H9 (cell line): ENCODE measurements at regions not wholly inside any gene's neighbourhood (a gene's known extent, or its start where the extent isn't known, plus 50 kb on each side); places are given as distances from the start of the nearest gene placed in this dataset.

Experiments
- DNase-seq: peaks from one replicate; pipeline ENCODE4 v3.0.0-alpha.2; 2017
- H2AFZ ChIP-seq: one replicate; pipeline ENCODE4 v1.6.1; 2013; ENCODE audit warnings: mild to moderate bottlenecking, low read length, control low read depth, moderate library complexity
- H2AK5ac ChIP-seq: 2 replicates; pipeline ENCODE4 v1.6.1; 2013; ENCODE audit warnings: low read length, control low read depth, mixed read lengths; ENCODE audit not compliant: insufficient read length
- H2BK120ac ChIP-seq: one replicate; pipeline ENCODE4 v1.6.1; 2013; ENCODE audit warnings: low read depth, mild to moderate bottlenecking, low read length, control low read depth, inconsistent platforms; ENCODE audit not compliant: poor library complexity, severe bottlenecking
- H2BK12ac ChIP-seq: 2 replicates; pipeline ENCODE4 v1.6.1; 2013; ENCODE audit warnings: low read length, control low read depth, mixed read lengths, low read depth; ENCODE audit not compliant: insufficient read length
- H2BK15ac ChIP-seq: 2 replicates; pipeline ENCODE4 v1.6.1; 2013; ENCODE audit warnings: low read depth, low read length, control low read depth
- H2BK20ac ChIP-seq: one replicate; pipeline ENCODE4 v1.6.1; 2013; ENCODE audit warnings: low read depth, mild to moderate bottlenecking, low read length, control low read depth, inconsistent platforms; ENCODE audit not compliant: poor library complexity, severe bottlenecking
- H2BK5ac ChIP-seq: 2 replicates; pipeline ENCODE4 v1.6.1; 2013; ENCODE audit warnings: low read length, control low read depth, mixed read lengths; ENCODE audit not compliant: insufficient read length
- H3K14ac ChIP-seq: 2 replicates; pipeline ENCODE4 v1.6.1; 2013; ENCODE audit warnings: low read length, control low read depth; ENCODE audit not compliant: insufficient read depth
- H3K18ac ChIP-seq: 2 replicates; pipeline ENCODE4 v1.6.1; 2013; ENCODE audit warnings: low read depth, mild to moderate bottlenecking, mixed read lengths, low read length, control low read depth; ENCODE audit not compliant: insufficient read length
- H3K23ac ChIP-seq: 2 replicates; pipeline ENCODE4 v1.6.1; 2013; ENCODE audit warnings: low read length, control low read depth, mixed read lengths, low read depth; ENCODE audit not compliant: insufficient read length
- H3K23me2 ChIP-seq: 2 replicates; pipeline ENCODE4 v1.6.1; 2013; ENCODE audit warnings: low read depth, mild to moderate bottlenecking, mixed read lengths, low read length, control low read depth; ENCODE audit not compliant: insufficient read length, poor library complexity, severe bottlenecking
- H3K27ac ChIP-seq: 2 replicates; pipeline ENCODE4 v1.5.1; 2013; ENCODE audit warnings: low read length, control low read depth, mixed read lengths, low read depth; ENCODE audit not compliant: insufficient read length
- H3K27me3 ChIP-seq: 2 replicates; pipeline ENCODE4 v1.6.1; 2013; ENCODE audit warnings: low read length, control low read depth, inconsistent platforms; ENCODE audit not compliant: insufficient read depth
- H3K4ac ChIP-seq: 2 replicates; pipeline ENCODE4 v1.6.1; 2013; ENCODE audit warnings: low read depth, mild to moderate bottlenecking, control low read depth, inconsistent platforms, low read length, moderate library complexity
- H3K4me1 ChIP-seq: 2 replicates; pipeline ENCODE4 v1.6.1; 2013; ENCODE audit warnings: low read length, control low read depth, inconsistent platforms; ENCODE audit not compliant: insufficient read depth
- H3K4me2 ChIP-seq: 2 replicates; pipeline ENCODE4 v1.6.1; 2013; ENCODE audit warnings: low read length, control low read depth, mixed read lengths; ENCODE audit not compliant: insufficient read length, insufficient read depth
- H3K56ac ChIP-seq: 2 replicates; pipeline ENCODE4 v1.6.1; 2013; ENCODE audit warnings: low read depth, mild to moderate bottlenecking, mixed read lengths, low read length, control low read depth; ENCODE audit not compliant: insufficient read length
- H3K79me1 ChIP-seq: 2 replicates; pipeline ENCODE4 v1.6.1; 2013; ENCODE audit warnings: low read depth, mild to moderate bottlenecking, moderate library complexity, low read length, control low read depth, inconsistent platforms; ENCODE audit not compliant: insufficient read depth, poor library complexity, severe bottlenecking
- H3K79me2 ChIP-seq: 2 replicates; pipeline ENCODE4 v1.6.1; 2013; ENCODE audit warnings: low read length, control low read depth, inconsistent platforms; ENCODE audit not compliant: insufficient read depth
- H3K9ac ChIP-seq: 2 replicates; pipeline ENCODE4 v1.6.1; 2013; ENCODE audit warnings: low read length, control low read depth, mixed read lengths; ENCODE audit not compliant: insufficient read length; ENCODE audit errors: extremely low read depth
- H3K9me3 ChIP-seq: one replicate; pipeline ENCODE4 v1.6.1; 2013; ENCODE audit warnings: low read depth, low read length, inconsistent platforms; ENCODE audit not compliant: control insufficient read depth
- H3T11ph ChIP-seq: one replicate; pipeline ENCODE4 v1.6.1; 2013; ENCODE audit warnings: mild to moderate bottlenecking, low read length, control low read depth, inconsistent platforms
- H4K20me1 ChIP-seq: one replicate; pipeline ENCODE4 v1.6.1; 2013; ENCODE audit not compliant: control insufficient read depth, insufficient read length, insufficient read depth
- H4K5ac ChIP-seq: 2 replicates; pipeline ENCODE4 v1.6.1; 2013; ENCODE audit warnings: low read depth, mild to moderate bottlenecking, mixed read lengths, low read length, control low read depth; ENCODE audit not compliant: insufficient read length
- H4K8ac ChIP-seq: replicated peaks from 2 replicates; pipeline ENCODE4 v1.6.1; 2013; ENCODE audit warnings: low read length, control low read depth, mixed read lengths, low read depth; ENCODE audit not compliant: insufficient read length
- H4K91ac ChIP-seq: 2 replicates; pipeline ENCODE4 v1.6.1; 2013; ENCODE audit warnings: low read depth, mild to moderate bottlenecking, moderate library complexity, mixed read lengths, low read length, control low read depth; ENCODE audit not compliant: insufficient read length
- H3K27ac Mint-ChIP-seq, 3 experiments: 2 replicates in 2 of 3; 3 replicates in 1 of 3; pipeline ENCODE4 v1.8.0; 2020 to 2021; ENCODE audit warnings: mixed read lengths in 3 of 3, mild to moderate bottlenecking in 1 of 3, moderate library complexity in 1 of 3
- H3K27me3 Mint-ChIP-seq: 2 replicates; pipeline ENCODE4 v1.8.0; 2021; ENCODE audit warnings: low read depth, mild to moderate bottlenecking, moderate library complexity, mixed read lengths
- H3K36me3 Mint-ChIP-seq, 3 experiments: 2 replicates in 2 of 3; 3 replicates in 1 of 3; pipeline ENCODE4 v1.8.0; 2020 to 2021; ENCODE audit warnings: low read depth in 3 of 3, mixed read lengths in 3 of 3; ENCODE audit not compliant: insufficient read depth in 1 of 3
- H3K4me1 Mint-ChIP-seq, 2 experiments: 2 replicates each; pipeline ENCODE4 v1.8.0; 2020; ENCODE audit warnings: mixed read lengths in 2 of 2
- H3K4me3 Mint-ChIP-seq, 2 experiments: 2 replicates in 1 of 2; 3 replicates in 1 of 2; pipeline ENCODE4 v1.8.0; 2020 to 2021; ENCODE audit warnings: mild to moderate bottlenecking in 2 of 2, mixed read lengths in 2 of 2, moderate library complexity in 1 of 2
- H3K9me3 Mint-ChIP-seq, 2 experiments: 2 replicates in 1 of 2; 3 replicates in 1 of 2; pipeline ENCODE4 v1.8.0; 2020; ENCODE audit warnings: mild to moderate bottlenecking in 2 of 2, mixed read lengths in 2 of 2, moderate library complexity in 1 of 2
- WGBS: extraction: QIAGEN DNeasy Blood & Tissue Kit; methylation state at CpG from one replicate; pipeline ENCODE4 v1.1.7; 2013; ENCODE audit warnings: missing lambda C conversion rate, low lambda C conversion rate, mixed read lengths; ENCODE audit not compliant: insufficient read length; ENCODE audit errors: extremely low coverage; 5-methylcytosine and 5-hydroxymethylcytosine counted together
- TF ChIP-seq, protein P1 (sequence below): fragments of 200-600 bp; sonication (generic); conservative IDR thresholded peaks from 3 replicates; pipeline ENCODE4 v1.8.0; 2021; ENCODE audit warnings: antibody characterized with exemption, mild to moderate bottlenecking

DNA sequence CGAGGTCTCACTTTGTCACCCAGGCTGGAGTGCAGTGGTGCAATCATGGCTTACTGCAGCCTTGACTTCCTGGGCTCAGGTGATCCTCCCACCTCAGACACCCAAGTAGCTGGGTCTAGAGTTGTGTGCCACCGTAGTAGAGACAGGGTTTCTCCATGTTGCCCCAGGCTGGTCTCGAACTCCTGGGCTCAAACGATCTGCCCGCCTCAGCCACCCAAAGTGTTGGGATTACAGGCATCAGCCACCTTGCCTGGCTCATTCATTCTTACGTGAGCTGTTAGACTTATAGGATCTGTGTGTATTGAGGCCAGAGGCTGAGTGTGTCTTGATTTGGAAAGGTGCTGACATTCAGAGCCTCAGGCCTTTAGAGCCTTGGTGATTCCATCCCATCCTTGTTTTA is 128.1 kb downstream of the SLC25A47 start:
- H3K4me3 Mint-ChIP-seq, result no peak overlapping the region
- H2BK12ac ChIP-seq, result no peak overlapping the region
- H2BK5ac ChIP-seq, result no peak overlapping the region
- H3K27me3 Mint-ChIP-seq, result no peaks in the 10 kb centered on the region
- no peaks in the 10 kb centered on the region for H4K20me1 ChIP-seq
- no peak overlapping the region for H4K8ac ChIP-seq
- no peaks in the 10 kb centered on the region for H3K79me1 ChIP-seq
- no peak overlapping the region for H3K27ac ChIP-seq
- H2BK120ac ChIP-seq, result no peak overlapping the region
- no peaks in the 10 kb centered on the region for H3K36me3 Mint-ChIP-seq
- H3K27ac Mint-ChIP-seq, result no peak overlapping the region
- no peaks in the 10 kb centered on the region for H3K23me2 ChIP-seq
- no peak overlapping the region for H2BK20ac ChIP-seq
- H3K9me3 Mint-ChIP-seq, result no peaks in the 10 kb centered on the region
- no peak overlapping the region for H3K23ac ChIP-seq
- H2AFZ ChIP-seq, result no peak overlapping the region
- H3K4me2 ChIP-seq, result no peak overlapping the region
- H3K9ac ChIP-seq, result no peak overlapping the region
- no peaks in the 10 kb centered on the region for H3K27me3 ChIP-seq
- no peak overlapping the region for H2BK15ac ChIP-seq
- H3K4me1 ChIP-seq, result peaks cover 5% of the 10 kb centered on the region; the same call in 1 of the 2 replicates
- no peak overlapping the region for H2AK5ac ChIP-seq
- WGBS, result no CpG with 5 or more reads among the region's 6 CpGs
- H3T11ph ChIP-seq, result no peak overlapping the region
- TF ChIP-seq, protein P1, sequence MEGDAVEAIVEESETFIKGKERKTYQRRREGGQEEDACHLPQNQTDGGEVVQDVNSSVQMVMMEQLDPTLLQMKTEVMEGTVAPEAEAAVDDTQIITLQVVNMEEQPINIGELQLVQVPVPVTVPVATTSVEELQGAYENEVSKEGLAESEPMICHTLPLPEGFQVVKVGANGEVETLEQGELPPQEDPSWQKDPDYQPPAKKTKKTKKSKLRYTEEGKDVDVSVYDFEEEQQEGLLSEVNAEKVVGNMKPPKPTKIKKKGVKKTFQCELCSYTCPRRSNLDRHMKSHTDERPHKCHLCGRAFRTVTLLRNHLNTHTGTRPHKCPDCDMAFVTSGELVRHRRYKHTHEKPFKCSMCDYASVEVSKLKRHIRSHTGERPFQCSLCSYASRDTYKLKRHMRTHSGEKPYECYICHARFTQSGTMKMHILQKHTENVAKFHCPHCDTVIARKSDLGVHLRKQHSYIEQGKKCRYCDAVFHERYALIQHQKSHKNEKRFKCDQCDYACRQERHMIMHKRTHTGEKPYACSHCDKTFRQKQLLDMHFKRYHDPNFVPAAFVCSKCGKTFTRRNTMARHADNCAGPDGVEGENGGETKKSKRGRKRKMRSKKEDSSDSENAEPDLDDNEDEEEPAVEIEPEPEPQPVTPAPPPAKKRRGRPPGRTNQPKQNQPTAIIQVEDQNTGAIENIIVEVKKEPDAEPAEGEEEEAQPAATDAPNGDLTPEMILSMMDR, result no peak
- H3K18ac ChIP-seq, result no peak overlapping the region
- no peak overlapping the region for H3K4ac ChIP-seq
- H4K5ac ChIP-seq, result no peak overlapping the region
- H3K4me1 Mint-ChIP-seq, result peaks cover 32 to 33% of the 10 kb centered on the region in 2 experiments
- H4K91ac ChIP-seq, result no peak overlapping the region
- DNase-seq, result no peak
- H3K79me2 ChIP-seq, result no peaks in the 10 kb centered on the region
- H3K56ac ChIP-seq, result no peak overlapping the region
- no peaks in the 10 kb centered on the region for H3K9me3 ChIP-seq
- no peak overlapping the region for H3K14ac ChIP-seq
